ENCODE measurements at regions not wholly inside any gene's neighbourhood (a gene's known extent, or its start where the extent isn't known, plus 50 kb on each side); places are given as distances from the start of the nearest gene placed in this dataset.

- DNase-seq, result no peak
Observed at GRCh38 chr6:87798393-87799278, 96.6 kb upstream of the AKIRIN2 start.

- DNase-seq, result no peak
Observed at GRCh38 chr6:87794922-87795885, 93.2 kb upstream of the AKIRIN2 start.

GRCh38 chr6:87793315-87793714 lies 91.3 kb upstream of the AKIRIN2 start:
- DNase-seq, result no peak

GRCh38 chr6:87791982-87792381 lies 89.9 kb upstream of the AKIRIN2 start:
- no peak for DNase-seq

DNA sequence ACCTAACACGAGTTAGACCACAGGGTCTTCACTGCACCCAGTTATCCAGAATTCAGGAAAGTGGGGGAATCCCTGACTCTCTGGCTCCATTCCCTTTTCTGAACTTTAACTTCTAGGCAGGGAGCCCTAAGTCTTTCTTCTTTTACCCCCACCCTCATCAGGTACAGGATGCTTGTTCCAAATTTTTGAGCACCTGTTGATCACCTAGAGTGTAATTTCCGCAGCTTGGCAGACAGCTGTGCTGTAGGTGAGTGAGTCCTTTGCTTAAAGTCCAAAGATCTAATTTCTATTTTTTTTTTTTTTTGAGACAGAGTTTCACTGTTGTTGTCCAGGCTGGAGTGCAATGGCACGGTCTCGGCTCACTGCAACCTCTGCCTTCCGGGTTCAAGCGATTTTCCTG lies 89.5 kb upstream of the AKIRIN2 start:
- DNase-seq, result no peak

- DNase-seq, result no peak
Observed at GRCh38 chr6:87791029-87791428, 89.0 kb upstream of the AKIRIN2 start.

GRCh38 chr6:87789900-87790290 lies 87.9 kb upstream of the AKIRIN2 start:
- no peak for DNase-seq

- DNase-seq, result no peak
Observed at GRCh38 chr6:87789198-87789899, 87.3 kb upstream of the AKIRIN2 start.

GRCh38 chr6:87788141-87788540 lies 86.1 kb upstream of the AKIRIN2 start:
- DNase-seq, result no peak

GRCh38 chr6:87785229-87785862 lies 83.3 kb upstream of the AKIRIN2 start:
- no peak for DNase-seq

DNA sequence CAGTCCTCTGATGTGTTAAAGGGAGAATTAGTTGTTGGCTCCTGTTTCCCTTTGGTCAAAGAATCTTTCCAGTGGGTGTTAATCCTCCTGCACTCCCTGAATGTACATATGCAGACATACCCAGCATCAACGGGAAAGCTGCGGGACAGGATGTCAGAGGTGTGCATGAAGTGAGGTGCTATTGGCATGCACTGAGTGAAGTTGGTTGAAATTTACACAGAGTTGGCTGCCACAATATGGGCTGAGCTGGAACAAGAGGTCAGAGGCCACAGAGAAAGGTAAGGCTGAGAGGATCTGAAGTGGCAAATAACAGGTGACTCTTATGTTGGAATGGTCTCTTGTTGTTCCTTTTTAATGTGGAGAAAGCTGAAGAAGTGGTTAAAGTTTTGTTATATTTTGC lies 82.7 kb upstream of the AKIRIN2 start:
- no peak for DNase-seq

DNA sequence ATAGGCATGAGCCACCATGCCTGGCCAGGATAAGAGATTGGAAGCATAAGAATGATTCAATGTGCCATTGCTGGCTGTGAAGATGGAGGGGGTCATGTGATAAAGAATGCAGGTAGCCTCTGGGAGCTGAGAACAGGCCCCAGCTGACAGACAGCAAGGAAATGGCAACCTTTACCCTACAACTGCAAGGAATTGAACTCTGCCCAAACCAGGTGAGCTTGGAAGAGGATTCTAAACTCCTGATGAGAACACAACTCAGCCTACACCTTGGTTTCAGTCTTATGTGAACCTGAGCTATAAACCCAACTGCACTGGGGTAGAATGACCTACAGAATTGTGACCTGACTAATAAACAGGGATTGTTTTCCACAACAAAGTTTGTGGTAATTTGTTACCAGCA lies 82.0 kb upstream of the AKIRIN2 start:
- no peak for DNase-seq

DNA sequence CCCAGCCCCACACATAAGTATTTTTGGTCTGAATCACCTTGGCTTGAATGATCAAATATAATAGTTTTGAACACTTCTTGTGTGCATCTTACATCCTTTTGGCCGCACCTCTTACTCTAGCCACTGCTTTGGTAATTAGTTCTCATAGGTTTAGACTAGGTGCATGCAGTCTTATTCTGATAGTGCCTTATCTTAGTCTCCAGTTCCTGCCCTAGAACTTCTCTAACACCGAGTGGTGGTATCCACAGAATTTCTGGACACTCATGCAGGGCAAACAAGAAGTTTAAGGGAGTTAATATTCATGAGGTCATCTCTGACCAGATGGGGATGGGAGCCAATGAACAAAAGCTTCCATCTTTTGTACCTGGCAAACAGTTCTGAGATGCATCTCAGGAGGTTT lies 77.5 kb upstream of the AKIRIN2 start:
- no peak for DNase-seq

- DNase-seq, result no peak
Observed at GRCh38 chr6:87772597-87773530, 70.8 kb upstream of the AKIRIN2 start.

- no peak for DNase-seq
Observed at GRCh38 chr6:87767478-87767877, 65.4 kb upstream of the AKIRIN2 start.

- no peak for DNase-seq
Observed at GRCh38 chr6:87766211-87766610, 64.2 kb upstream of the AKIRIN2 start.

GRCh38 chr6:87763901-87764300 lies 61.9 kb upstream of the AKIRIN2 start:
- DNase-seq, result no peak

DNA sequence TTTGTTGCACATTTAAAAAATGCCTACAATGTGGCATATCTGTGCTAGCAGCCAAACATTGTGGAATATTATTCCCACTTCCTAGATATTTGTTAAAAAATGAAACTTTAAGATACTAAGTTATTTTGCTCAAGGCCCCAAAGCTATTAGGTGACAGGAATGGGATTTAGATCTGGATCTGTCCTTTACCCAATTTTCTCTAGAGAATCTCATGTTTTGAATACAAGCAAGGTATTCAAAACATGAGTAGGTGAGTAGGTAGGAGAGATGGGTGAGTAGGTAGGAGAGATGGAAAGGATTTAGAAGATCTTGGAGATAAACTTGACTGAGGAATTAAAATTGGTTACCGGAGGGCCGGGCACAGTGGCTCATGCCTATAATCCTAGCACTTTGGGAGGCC lies 61.2 kb upstream of the AKIRIN2 start:
- no peak for DNase-seq

- DNase-seq, result no peak
Observed at GRCh38 chr6:87762116-87762515, 60.1 kb upstream of the AKIRIN2 start.

- DNase-seq, result no peak
Observed at GRCh38 chr6:87757792-87758191, 55.8 kb upstream of the AKIRIN2 start.

DNA sequence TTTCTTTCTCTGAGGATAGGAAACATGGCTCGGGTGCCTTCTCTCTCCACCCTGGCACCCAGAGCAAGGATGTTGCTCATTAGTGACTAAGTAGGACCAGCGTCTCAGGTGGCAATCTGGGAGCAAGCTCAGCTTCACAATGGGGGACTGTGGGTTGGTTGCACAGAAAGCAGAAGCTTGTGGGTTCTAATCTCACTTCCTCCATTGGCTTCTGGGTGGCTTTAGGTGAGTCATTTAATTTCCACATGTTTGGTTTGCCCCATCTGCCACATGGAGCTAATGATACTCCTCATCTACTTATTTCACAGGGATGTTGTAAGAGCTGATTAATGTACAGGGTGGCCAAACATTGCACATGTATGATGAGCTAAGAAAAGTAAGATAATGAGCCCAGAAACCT lies 54.8 kb upstream of the AKIRIN2 start:
- no peak for DNase-seq

All from NCI-H187 treated with DMSO at 0.1 percent for 48 hours (cell line).